ENCODE measurements at regions not wholly inside any gene's neighbourhood (a gene's known extent, or its start where the extent isn't known, plus 50 kb on each side); places are given as distances from the start of the nearest gene placed in this dataset.

GRCh38 chrX:10325611-10326010 lies 168.8 kb downstream of the CLCN4 start:
- H3F3A ChIP-seq (ENCODE audit: insufficient read depth, low read length, poor library complexity, severe bottlenecking): no peaks in the 10 kb centered on the region
- no peaks in the 10 kb centered on the region for H3K9me3 ChIP-seq (ENCODE audit: low read length)
- TF ChIP-seq SMC3 (conservative IDR thresholded peaks at IDR 0.05; ENCODE audit: poor library complexity): no peak
- no peak for TF ChIP-seq REST (IDR thresholded peaks at IDR 0.05; ENCODE audit: borderline replicate concordance)
- TF ChIP-seq TAF1 (IDR thresholded peaks at IDR 0.05; ENCODE audit: low read depth): no peak
- no peak for TF ChIP-seq EP300 (conservative IDR thresholded peaks at IDR 0.05; ENCODE audit: poor library complexity, severe bottlenecking)
- no peak for TF ChIP-seq EZH2 (IDR thresholded peaks at IDR 0.05; ENCODE audit: borderline replicate concordance, insufficient read depth, low read length, poor library complexity, severe bottlenecking)
- no peak for TF ChIP-seq CTCF (IDR thresholded peaks at IDR 0.05; ENCODE audit: poor library complexity, severe bottlenecking)
- no peak for TF ChIP-seq RAD21 (conservative IDR thresholded peaks at IDR 0.05)
- no peak for TF ChIP-seq POLR2AphosphoS5 (IDR thresholded peaks at IDR 0.05)
- no peak for TF ChIP-seq MXI1 (conservative IDR thresholded peaks at IDR 0.05; ENCODE audit: poor library complexity, severe bottlenecking)
- H3K79me2 ChIP-seq (replicated peaks; ENCODE audit: insufficient read depth, low read length): no peaks in the 10 kb centered on the region
- no peak overlapping the region for H3K4me2 ChIP-seq (ENCODE audit: low read length)
- H3K27ac ChIP-seq (ENCODE audit: low read length): no peak overlapping the region
- no peaks in the 10 kb centered on the region for H4K20me1 ChIP-seq (ENCODE audit: insufficient read depth)
- H3K36me3 ChIP-seq (ENCODE audit: insufficient read depth, low read length): no peaks in the 10 kb centered on the region
- no peak overlapping the region for H3K4me3 ChIP-seq (ENCODE audit: low read length)
- no peak overlapping the region for H3K9ac ChIP-seq (ENCODE audit: low read length)
- no peak overlapping the region for H2AFZ ChIP-seq (ENCODE audit: low read depth, low read length)
- no peaks in the 10 kb centered on the region for H3K27me3 ChIP-seq (ENCODE audit: insufficient read depth, low read depth, low read length)
- H3K9me2 ChIP-seq (ENCODE audit: insufficient read depth, low read length): no peaks in the 10 kb centered on the region

DNA sequence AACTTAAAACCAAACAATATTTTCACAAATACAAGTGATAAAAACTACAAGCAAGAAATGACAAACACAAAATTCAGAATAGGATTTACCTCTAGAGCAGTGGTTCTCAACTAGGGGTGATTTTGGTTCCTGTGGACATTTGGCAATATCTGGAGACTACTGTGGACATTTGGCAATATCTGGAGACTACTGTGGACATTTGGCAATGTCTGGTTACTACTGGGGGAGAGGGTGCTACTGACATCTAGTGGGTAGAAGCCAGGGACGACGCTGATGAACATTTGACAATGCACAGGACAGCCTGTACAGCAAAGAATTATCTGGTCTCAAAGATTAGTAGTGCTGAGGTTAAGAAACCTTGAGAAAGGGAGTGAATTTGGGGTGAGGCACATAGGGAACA lies 169.8 kb downstream of the CLCN4 start:
- H3K36me3 ChIP-seq (ENCODE audit: insufficient read depth, low read length): no peaks in the 10 kb centered on the region
- H3K27me3 ChIP-seq (ENCODE audit: insufficient read depth, low read depth, low read length): no peaks in the 10 kb centered on the region
- H2AFZ ChIP-seq (ENCODE audit: low read depth, low read length): no peak overlapping the region
- H3K4me2 ChIP-seq (ENCODE audit: low read length): no peak overlapping the region
- no peaks in the 10 kb centered on the region for H3K9me3 ChIP-seq (ENCODE audit: low read length)
- H3K4me3 ChIP-seq (ENCODE audit: low read length): no peak overlapping the region
- H3K27ac ChIP-seq (ENCODE audit: low read length): no peak overlapping the region
- no peaks in the 10 kb centered on the region for H3F3A ChIP-seq (ENCODE audit: insufficient read depth, low read length, poor library complexity, severe bottlenecking)
- no peaks in the 10 kb centered on the region for H4K20me1 ChIP-seq (ENCODE audit: insufficient read depth)
- H3K79me2 ChIP-seq (replicated peaks; ENCODE audit: insufficient read depth, low read length): no peaks in the 10 kb centered on the region
- H3K9ac ChIP-seq (ENCODE audit: low read length): no peak overlapping the region
- no peak for TF ChIP-seq POLR2AphosphoS5 (IDR thresholded peaks at IDR 0.05)
- TF ChIP-seq TAF1 (IDR thresholded peaks at IDR 0.05; ENCODE audit: low read depth): no peak
- no peak for TF ChIP-seq REST (IDR thresholded peaks at IDR 0.05; ENCODE audit: borderline replicate concordance)
- TF ChIP-seq SMC3 (conservative IDR thresholded peaks at IDR 0.05; ENCODE audit: poor library complexity): no peak
- TF ChIP-seq MXI1 (conservative IDR thresholded peaks at IDR 0.05; ENCODE audit: poor library complexity, severe bottlenecking): no peak
- TF ChIP-seq EZH2 (IDR thresholded peaks at IDR 0.05; ENCODE audit: borderline replicate concordance, insufficient read depth, low read length, poor library complexity, severe bottlenecking): no peak
- no peak for TF ChIP-seq EP300 (conservative IDR thresholded peaks at IDR 0.05; ENCODE audit: poor library complexity, severe bottlenecking)
- no peak for TF ChIP-seq RAD21 (conservative IDR thresholded peaks at IDR 0.05)
- no peak for TF ChIP-seq CTCF (IDR thresholded peaks at IDR 0.05; ENCODE audit: poor library complexity, severe bottlenecking)
- H3K9me2 ChIP-seq (ENCODE audit: insufficient read depth, low read length): no peaks in the 10 kb centered on the region
